GM23248 (cell line): ENCODE measurements at regions not wholly inside any gene's neighbourhood (a gene's known extent, or its start where the extent isn't known, plus 50 kb on each side); places are given as distances from the start of the nearest gene placed in this dataset.

Experiments
- DNase-seq: peaks from one replicate; pipeline ENCODE4 v3.0.0-alpha.2; 2015
- H2AFZ ChIP-seq: fragments of 200-600 bp; sonication (generic); 2 replicates; pipeline ENCODE4 v1.6.1; 2016; ENCODE audit warnings: antibody characterized with exemption
- H3F3A ChIP-seq: fragments of 200-600 bp; sonication (generic); 2 replicates; pipeline ENCODE4 v1.6.1; 2016; ENCODE audit warnings: mild to moderate bottlenecking, antibody characterized with exemption, mixed run types; ENCODE audit not compliant: insufficient read depth
- H3K27ac ChIP-seq: fragments of 200-600 bp; sonication (generic); 2 replicates; pipeline ENCODE4 v1.5.1; 2016; ENCODE audit warnings: mild to moderate bottlenecking
- H3K27me3 ChIP-seq: fragments of 200-600 bp; sonication (generic); replicated peaks from 2 replicates; pipeline ENCODE4 v1.6.1; 2016; ENCODE audit warnings: mild to moderate bottlenecking; ENCODE audit not compliant: insufficient read depth
- H3K36me3 ChIP-seq: fragments of 200-600 bp; sonication (generic); 2 replicates; pipeline ENCODE4 v1.6.1; 2016; ENCODE audit warnings: low read depth, mild to moderate bottlenecking
- H3K4me1 ChIP-seq: fragments of 200-600 bp; sonication (generic); 2 replicates; pipeline ENCODE4 v1.6.1; 2016; ENCODE audit warnings: mild to moderate bottlenecking; ENCODE audit not compliant: insufficient read depth
- H3K4me2 ChIP-seq: fragments of 200-600 bp; sonication (generic); one replicate; pipeline ENCODE4 v1.6.1; 2016; ENCODE audit warnings: mild to moderate bottlenecking; ENCODE audit not compliant: unreplicated experiment
- H3K4me3 ChIP-seq: fragments of 200-600 bp; sonication (generic); 2 replicates; pipeline ENCODE4 v1.5.1; 2016; ENCODE audit warnings: mild to moderate bottlenecking
- H3K79me2 ChIP-seq: fragments of 200-600 bp; sonication (generic); 2 replicates; pipeline ENCODE4 v1.6.1; 2016; ENCODE audit warnings: mild to moderate bottlenecking; ENCODE audit not compliant: insufficient read depth
- H3K9ac ChIP-seq: fragments of 200-600 bp; sonication (generic); 2 replicates; pipeline ENCODE4 v1.6.1; 2016; ENCODE audit warnings: mild to moderate bottlenecking
- H3K9me2 ChIP-seq: fragments of 200-600 bp; sonication (generic); 2 replicates; pipeline ENCODE4 v1.6.1; 2016; ENCODE audit warnings: mixed run types, mild to moderate bottlenecking, moderate library complexity; ENCODE audit not compliant: insufficient read depth
- H3K9me3 ChIP-seq: fragments of 200-600 bp; sonication (generic); one replicate; pipeline ENCODE4 v1.6.1; 2017; ENCODE audit warnings: low read depth
- H4K20me1 ChIP-seq: fragments of 200-600 bp; sonication (generic); 2 replicates; pipeline ENCODE4 v1.6.0; 2016; ENCODE audit not compliant: insufficient read depth
- EZH2 ChIP-seq: fragments of 200-600 bp; sonication (generic); IDR thresholded peaks from 2 replicates; pipeline ENCODE4 v1.6.1; 2018; ENCODE audit warnings: antibody characterized with exemption, mild to moderate bottlenecking; ENCODE audit not compliant: insufficient read depth, poor library complexity, severe bottlenecking
- EZH2phosphoT487 ChIP-seq: fragments of 200-600 bp; sonication (generic); IDR thresholded peaks from 2 replicates; pipeline ENCODE4 v1.6.1; 2018; ENCODE audit warnings: antibody characterized with exemption, moderate library complexity, mild to moderate bottlenecking, low read depth; ENCODE audit not compliant: insufficient read depth
- WGBS, 2 experiments: methylation state at CpG; one replicate each; pipeline ENCODE4 v1.1.6; 2015 to 2017; ENCODE audit warnings: low lambda C conversion rate in 2 of 2, low coverage in 1 of 2; ENCODE audit errors: missing lambda C conversion rate in 2 of 2; 5-methylcytosine and 5-hydroxymethylcytosine counted together
- in situ Hi-C: fragments of 300-500 bp; cut with MboI; formaldehyde crosslinking; loops from 2 replicates; pipeline ENCODE4 v1.15.0; 2020

DNA sequence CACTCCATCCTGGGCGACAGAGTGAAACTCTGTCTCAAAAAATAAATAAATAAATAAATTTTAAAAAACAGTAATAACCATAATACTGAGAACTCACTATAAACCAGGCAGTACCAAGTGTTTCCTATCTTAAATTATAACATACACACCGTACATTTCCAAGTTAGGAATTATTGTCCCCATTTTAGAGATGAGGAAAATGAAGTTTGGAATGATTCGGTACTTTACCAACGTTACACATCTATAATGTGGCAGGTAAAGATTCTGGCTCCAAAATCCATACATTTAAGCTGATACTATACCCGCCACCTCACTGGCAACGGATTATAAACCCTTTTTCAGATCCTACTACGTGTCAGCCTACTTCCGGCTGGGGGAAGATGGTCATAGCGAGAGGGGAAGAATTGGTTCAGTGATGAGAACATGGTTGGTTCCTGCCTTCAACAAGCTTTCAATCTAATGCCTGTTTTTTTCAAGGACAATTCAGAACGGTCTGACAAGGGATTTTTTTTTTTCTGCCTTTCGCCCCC, 105.9 kb upstream of the ATF7IP start:
- H3K27ac ChIP-seq: peak overlapping the region; percentile 90
- peaks cover 43% of the 10 kb centered on the region for H3F3A ChIP-seq
- H3K4me2 ChIP-seq: peak overlapping the region; percentile 60
- peak overlapping the region; percentile 75 for H3K9ac ChIP-seq
- DNase-seq: no peak
- no peaks in the 10 kb centered on the region for H4K20me1 ChIP-seq
- TF ChIP-seq EZH2 (no peak), EZH2phosphoT487 (no peak)
- H3K9me2 ChIP-seq: no peaks in the 10 kb centered on the region
- WGBS, 2 experiments: 88 to 90% methylated on average over 11 of the region's 11 CpGs
- H3K9me3 ChIP-seq: no peaks in the 10 kb centered on the region
- in situ Hi-C loops: loop anchor here (5.0 kb wide), 1 partner anchor 103 kb away; no protein-coding TSS in a partner anchor
- H2AFZ ChIP-seq: peak overlapping the region; percentile 69
- H3K79me2 ChIP-seq: no peaks in the 10 kb centered on the region
- no peak overlapping the region for H3K4me3 ChIP-seq
- H3K4me1 ChIP-seq: peaks cover 50% of the 10 kb centered on the region
- H3K36me3 ChIP-seq: no peaks in the 10 kb centered on the region
- no peaks in the 10 kb centered on the region for H3K27me3 ChIP-seq

DNA sequence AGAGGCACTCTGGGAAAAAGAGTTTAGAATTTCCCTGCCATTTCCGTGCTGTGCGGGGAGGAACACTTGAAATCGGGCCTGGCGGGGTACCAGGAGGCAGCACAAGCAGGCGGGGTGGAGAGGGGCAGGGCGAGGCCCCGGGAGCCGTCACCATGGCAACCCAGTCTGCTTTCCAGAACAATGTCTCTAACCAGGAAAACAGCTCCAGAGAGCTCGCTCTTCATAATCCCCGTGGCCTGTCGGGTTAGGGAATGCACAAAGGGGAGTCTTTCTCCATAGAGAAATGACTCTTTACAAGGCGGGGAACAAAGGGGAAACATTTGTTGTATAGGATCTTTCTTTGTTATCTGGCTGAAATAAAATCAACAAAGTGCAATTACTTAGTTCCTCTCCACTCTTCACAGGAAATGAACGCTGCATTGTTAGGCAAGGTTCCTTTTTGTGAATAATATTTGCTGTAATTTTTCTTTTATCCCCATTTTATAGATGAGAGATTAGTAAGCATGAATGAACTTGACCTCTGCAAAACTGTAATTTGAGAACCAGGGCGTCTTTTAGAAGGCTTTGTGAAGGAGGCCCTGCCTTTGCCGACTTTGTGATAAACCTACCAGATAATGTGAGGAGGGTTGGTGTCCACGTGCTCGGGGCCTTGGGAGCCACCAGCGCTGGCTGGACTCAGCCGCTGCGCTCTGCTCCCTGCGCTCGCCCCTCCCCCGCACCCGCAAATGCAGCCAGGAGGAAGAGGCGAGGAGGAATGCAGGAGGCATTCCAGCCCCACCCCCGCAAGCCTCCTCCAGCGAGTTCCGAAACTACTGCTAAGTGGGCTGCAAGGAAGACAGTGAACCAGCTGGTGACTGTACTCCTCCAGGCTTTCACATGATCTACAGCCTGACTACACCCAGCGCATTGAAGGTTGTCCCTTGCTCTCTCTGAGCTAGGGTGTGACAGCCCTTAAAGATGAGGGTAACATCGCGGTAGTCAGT, 105.2 kb upstream of the ATF7IP start:
- TF ChIP-seq EZH2: no peak
- TF ChIP-seq EZH2phosphoT487: no peak
- Histone ChIP-seq H3K27me3 (no peaks in the 10 kb centered on the region), H3K9ac (peak overlapping the region; percentile 75), H2AFZ (peak overlapping the region; percentile 69), H3F3A (peaks cover 43% of the 10 kb centered on the region), H3K4me1 (peaks cover 48% of the 10 kb centered on the region), H3K36me3 (no peaks in the 10 kb centered on the region), H3K4me2 (peak overlapping the region; percentile 60), H3K4me3 (peak overlapping the region; percentile 35), H3K27ac (peak overlapping the region; percentile 90), H3K9me2 (no peaks in the 10 kb centered on the region), H4K20me1 (no peaks in the 10 kb centered on the region), H3K9me3 (no peaks in the 10 kb centered on the region), H3K79me2 (no peaks in the 10 kb centered on the region)
- in situ Hi-C loops: no loop called here
- DNase-seq: peak; percentile 94
- WGBS, 2 experiments: 7% methylated on average over 29 to 31 of the region's 31 CpGs

DNA sequence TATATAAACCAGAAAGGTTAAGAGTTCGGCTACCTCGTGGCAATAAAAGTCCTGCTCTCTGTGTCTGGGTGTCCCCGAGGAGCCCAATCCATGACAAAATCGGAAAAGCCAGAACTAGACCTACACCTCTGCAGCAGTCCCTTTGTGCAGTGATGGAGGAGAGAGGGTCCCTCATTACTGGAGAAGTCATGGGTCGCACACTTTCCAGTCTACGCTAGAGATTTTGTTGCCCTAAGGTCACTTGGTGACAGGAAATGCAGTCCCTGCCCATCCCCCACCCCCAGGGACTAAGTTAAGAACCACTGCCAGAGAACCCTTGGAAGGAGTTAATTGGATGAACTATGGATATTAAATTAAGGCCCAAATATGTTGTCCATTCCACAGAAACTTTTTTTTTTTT, 104.4 kb upstream of the ATF7IP start:
- Histone ChIP-seq H3K4me3 (no peak overlapping the region), H3K4me1 (peaks cover 41% of the 10 kb centered on the region), H3K27ac (peak overlapping the region; percentile 90), H4K20me1 (no peaks in the 10 kb centered on the region), H3K79me2 (no peaks in the 10 kb centered on the region), H3K4me2 (peak overlapping the region; percentile 60), H2AFZ (peak overlapping the region; percentile 69), H3K27me3 (no peaks in the 10 kb centered on the region), H3K36me3 (no peaks in the 10 kb centered on the region), H3F3A (peaks cover 40% of the 10 kb centered on the region), H3K9me2 (no peaks in the 10 kb centered on the region), H3K9ac (peak overlapping the region; percentile 75), H3K9me3 (no peaks in the 10 kb centered on the region)
- WGBS, 2 experiments: 91 to 93% methylated on average over 6 of the region's 6 CpGs
- TF ChIP-seq EZH2: no peak
- no peak for TF ChIP-seq EZH2phosphoT487
- in situ Hi-C loops: no loop called here
- no peak for DNase-seq

DNA sequence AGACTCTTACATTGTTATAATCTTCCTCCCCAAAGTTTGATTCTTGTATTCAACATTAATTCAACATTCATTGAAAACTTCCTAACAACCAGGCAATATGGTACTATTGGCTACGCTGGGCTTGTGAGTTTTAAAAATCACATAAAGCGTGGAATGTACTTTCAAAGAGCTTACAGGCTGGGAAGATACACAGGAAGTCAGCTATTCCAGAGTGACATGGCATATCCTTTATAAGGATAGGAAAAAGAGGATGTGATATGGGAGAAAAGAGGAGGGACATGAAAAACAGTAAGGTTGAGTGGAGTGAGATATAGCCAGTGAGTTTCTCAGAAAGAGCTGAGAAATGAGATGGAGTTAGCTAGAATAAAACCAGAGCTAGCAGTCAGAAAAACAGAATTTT, 103.6 kb upstream of the ATF7IP start:
- Histone ChIP-seq H3K4me1 (peaks cover 33% of the 10 kb centered on the region), H3F3A (peaks cover 37% of the 10 kb centered on the region), H3K79me2 (no peaks in the 10 kb centered on the region), H3K9me3 (no peaks in the 10 kb centered on the region), H3K9me2 (no peaks in the 10 kb centered on the region), H2AFZ (peak overlapping the region; percentile 35; the same call in 1 of the 2 replicates), H3K36me3 (no peaks in the 10 kb centered on the region), H4K20me1 (no peaks in the 10 kb centered on the region), H3K4me3 (no peak overlapping the region), H3K4me2 (no peak overlapping the region), H3K9ac (no peak overlapping the region), H3K27me3 (no peaks in the 10 kb centered on the region), H3K27ac (no peak overlapping the region)
- WGBS, 2 experiments: 83% methylated on average over 2 of the region's 2 CpGs
- in situ Hi-C loops: no loop called here
- DNase-seq: no peak
- TF ChIP-seq EZH2 (no peak), EZH2phosphoT487 (no peak)
